ENCODE measurements at regions not wholly inside any gene's neighbourhood (a gene's known extent, or its start where the extent isn't known, plus 50 kb on each side); places are given as distances from the start of the nearest gene placed in this dataset.

DNA sequence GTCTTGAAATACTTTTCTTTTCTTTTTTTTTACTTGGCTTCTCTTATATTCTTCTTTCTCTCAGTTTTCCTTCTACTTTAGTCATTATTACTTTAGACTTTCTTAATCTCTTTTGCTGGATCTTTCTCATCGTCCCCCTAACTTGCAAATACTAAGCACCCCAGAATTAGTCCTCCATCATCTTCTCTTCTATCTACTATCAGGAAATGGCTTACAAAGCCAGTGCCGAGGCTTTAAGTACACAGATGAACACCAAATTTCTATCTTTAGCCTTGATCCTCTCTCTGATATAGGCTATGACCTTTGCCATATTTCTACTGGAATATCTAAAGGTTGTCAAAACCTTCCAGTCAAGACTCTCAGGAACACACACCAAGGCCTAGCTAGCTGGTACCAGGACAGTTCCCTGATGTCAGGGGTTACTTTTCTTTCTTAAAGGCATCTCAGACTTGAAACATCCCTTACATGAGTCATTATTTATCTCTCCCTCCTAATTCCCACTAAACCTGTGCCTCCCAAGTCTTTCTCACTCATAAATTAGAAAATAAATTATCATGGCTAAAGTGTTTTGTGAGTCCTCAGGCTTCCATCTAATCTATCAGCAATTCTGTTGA is 278.6 kb upstream of the TCF21 start:
- Mint-ChIP-seq H3K9me3 (ENCODE audit: low read depth) (no peaks in the 10 kb centered on the region), H3K36me3 (ENCODE audit: low read depth) (no peaks in the 10 kb centered on the region), H3K4me1 (no peaks in the 10 kb centered on the region), H3K27me3 (no peaks in the 10 kb centered on the region), H3K27ac (no peak overlapping the region), H3K4me3 (no peak overlapping the region)
- POLR2A ChIA-PET: no interaction called here
- intact Hi-C loops (cut with DNase I, micrococcal nuclease): no loop called here
- CTCF ChIA-PET: no interaction called here
- ATAC-seq: no peak
- DNase-seq: no peak

DNA sequence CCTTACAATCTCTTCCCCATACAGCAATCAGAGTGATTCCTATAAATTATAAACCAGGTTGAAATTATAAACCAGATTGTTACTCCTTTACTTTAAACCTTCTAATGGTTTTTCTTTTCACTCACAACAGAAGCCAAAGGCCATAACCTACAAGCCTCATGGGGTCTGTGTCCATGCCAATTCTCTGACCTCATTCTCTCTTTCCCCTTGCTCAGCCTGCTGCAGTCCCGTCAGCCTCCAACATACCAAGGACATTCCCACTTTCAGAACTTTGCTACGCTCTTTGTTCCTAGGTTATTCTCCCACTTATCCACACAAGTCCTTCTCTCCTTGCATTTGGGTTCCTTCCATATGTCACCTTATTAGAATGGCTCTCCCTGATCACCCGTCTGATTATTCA is 277.9 kb upstream of the TCF21 start:
- CTCF ChIA-PET: no interaction called here
- Mint-ChIP-seq H3K27ac (no peak overlapping the region), H3K36me3 (ENCODE audit: low read depth) (no peaks in the 10 kb centered on the region), H3K9me3 (ENCODE audit: low read depth) (no peaks in the 10 kb centered on the region), H3K4me1 (no peaks in the 10 kb centered on the region), H3K4me3 (no peak overlapping the region), H3K27me3 (no peaks in the 10 kb centered on the region)
- ATAC-seq: no peak
- POLR2A ChIA-PET: no interaction called here
- DNase-seq: no peak
- intact Hi-C loops (cut with DNase I, micrococcal nuclease): no loop called here

DNA sequence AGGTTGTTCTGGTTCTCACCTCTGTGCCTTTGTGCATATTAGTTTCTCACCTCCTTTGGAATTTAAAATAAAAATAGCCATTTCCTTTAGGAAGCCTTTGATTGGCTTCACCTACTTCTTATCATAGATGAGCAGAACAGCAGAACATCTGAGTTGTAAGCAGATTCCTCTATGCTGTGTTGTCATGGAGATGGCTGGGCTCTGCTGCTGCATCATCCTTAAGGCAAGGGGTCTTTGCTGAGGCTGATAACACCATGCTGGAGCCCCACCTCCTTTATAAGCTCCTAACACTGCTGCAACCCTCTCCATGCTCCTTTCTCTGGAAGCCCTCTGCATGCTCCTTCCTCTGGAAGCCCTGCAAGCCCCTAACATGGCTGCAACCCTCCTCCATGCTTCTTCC is 276.5 kb upstream of the TCF21 start:
- ATAC-seq: no peak
- POLR2A ChIA-PET: no interaction called here
- peaks cover 3% of the 10 kb centered on the region for H3K27me3 Mint-ChIP-seq
- CTCF ChIA-PET: no interaction called here
- no peak overlapping the region for H3K4me3 Mint-ChIP-seq
- no peak for DNase-seq
- H3K36me3 Mint-ChIP-seq (ENCODE audit: low read depth): no peaks in the 10 kb centered on the region
- H3K27ac Mint-ChIP-seq: no peak overlapping the region
- intact Hi-C loops (cut with DNase I, micrococcal nuclease): no loop called here
- H3K4me1 Mint-ChIP-seq: no peaks in the 10 kb centered on the region
- no peaks in the 10 kb centered on the region for H3K9me3 Mint-ChIP-seq (ENCODE audit: low read depth)

DNA sequence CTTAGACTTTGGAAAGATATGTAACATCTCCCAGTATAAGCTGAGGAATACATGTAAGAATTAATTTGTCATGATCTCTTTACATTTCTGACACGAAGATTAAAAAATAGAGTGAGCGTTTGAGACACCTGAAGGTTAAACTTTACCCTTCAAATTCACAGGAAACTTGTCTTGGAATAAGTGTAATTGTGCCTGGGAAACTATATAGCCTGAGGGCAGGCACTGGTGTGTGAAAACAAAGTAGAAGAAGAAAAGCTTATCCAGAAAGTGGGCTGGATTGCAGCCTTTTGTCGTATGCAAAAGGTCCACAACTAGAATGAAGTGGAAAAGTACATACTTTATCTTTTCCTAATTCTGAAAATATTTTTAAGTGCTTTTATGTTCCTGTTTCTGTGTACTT is 275.7 kb upstream of the TCF21 start:
- Mint-ChIP-seq H3K4me3 (no peak overlapping the region), H3K27me3 (peaks cover 4% of the 10 kb centered on the region), H3K36me3 (ENCODE audit: low read depth) (no peaks in the 10 kb centered on the region), H3K27ac (no peak overlapping the region), H3K4me1 (no peaks in the 10 kb centered on the region), H3K9me3 (ENCODE audit: low read depth) (no peaks in the 10 kb centered on the region)
- ChIA-PET POLR2A (no interaction called here), CTCF (no interaction called here)
- intact Hi-C loops (cut with DNase I, micrococcal nuclease): no loop called here
- DNase-seq (no peak), ATAC-seq (no peak)

DNA sequence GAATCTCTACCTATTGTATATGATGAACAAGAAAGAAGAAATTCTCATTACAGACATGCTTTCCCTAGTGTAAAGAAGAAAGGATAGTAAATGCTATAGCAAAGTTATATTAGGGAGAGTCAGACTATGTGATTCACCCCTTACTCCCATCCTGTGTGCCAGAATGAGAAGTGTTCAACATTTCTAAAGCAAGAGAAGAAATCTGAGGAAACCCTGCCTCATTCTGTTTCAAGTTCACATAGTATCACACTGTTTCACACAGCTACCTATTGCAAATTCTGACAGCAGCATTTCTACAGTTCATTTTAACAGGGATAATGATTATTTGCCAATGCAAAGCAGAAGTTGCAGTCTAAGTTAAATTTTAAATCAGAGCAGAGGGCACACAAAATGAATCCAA is 267.2 kb upstream of the TCF21 start:
- POLR2A ChIA-PET: no interaction called here
- Mint-ChIP-seq H3K27ac (no peak overlapping the region), H3K4me3 (no peak overlapping the region), H3K36me3 (ENCODE audit: low read depth) (no peaks in the 10 kb centered on the region), H3K4me1 (no peaks in the 10 kb centered on the region), H3K9me3 (ENCODE audit: low read depth) (peaks cover 2% of the 10 kb centered on the region), H3K27me3 (peaks cover 5% of the 10 kb centered on the region)
- DNase-seq (no peak), ATAC-seq (no peak)
- intact Hi-C loops (cut with DNase I, micrococcal nuclease): no loop called here
- CTCF ChIA-PET: no interaction called here

DNA sequence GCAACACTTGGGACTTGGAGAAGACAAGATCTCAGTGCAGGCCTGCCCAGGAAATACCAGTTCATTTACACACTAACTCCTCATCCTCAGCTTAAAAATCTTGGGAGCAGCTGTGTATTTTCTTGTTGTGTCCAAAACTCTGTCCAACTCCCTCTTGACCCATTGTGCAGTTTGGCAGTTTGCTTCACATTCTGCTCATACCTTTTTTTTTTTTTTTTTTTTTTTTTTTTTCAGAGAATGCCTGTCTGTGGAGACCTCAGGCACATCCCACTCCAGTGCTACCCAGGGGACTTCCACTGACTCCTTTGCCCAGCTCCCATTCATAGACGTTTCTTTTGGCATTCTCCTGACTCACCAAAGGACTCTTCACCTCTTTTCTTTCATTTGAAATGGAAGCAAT is 265.8 kb upstream of the TCF21 start:
- no peak for ATAC-seq
- no peak overlapping the region for H3K4me3 Mint-ChIP-seq
- intact Hi-C loops (cut with DNase I, micrococcal nuclease): no loop called here
- CTCF ChIA-PET: no interaction called here
- peaks cover 3% of the 10 kb centered on the region for H3K27me3 Mint-ChIP-seq
- POLR2A ChIA-PET: no interaction called here
- no peak overlapping the region for H3K27ac Mint-ChIP-seq
- no peaks in the 10 kb centered on the region for H3K36me3 Mint-ChIP-seq (ENCODE audit: low read depth)
- DNase-seq: no peak
- no peaks in the 10 kb centered on the region for H3K4me1 Mint-ChIP-seq
- peaks cover 2% of the 10 kb centered on the region for H3K9me3 Mint-ChIP-seq (ENCODE audit: low read depth)

DNA sequence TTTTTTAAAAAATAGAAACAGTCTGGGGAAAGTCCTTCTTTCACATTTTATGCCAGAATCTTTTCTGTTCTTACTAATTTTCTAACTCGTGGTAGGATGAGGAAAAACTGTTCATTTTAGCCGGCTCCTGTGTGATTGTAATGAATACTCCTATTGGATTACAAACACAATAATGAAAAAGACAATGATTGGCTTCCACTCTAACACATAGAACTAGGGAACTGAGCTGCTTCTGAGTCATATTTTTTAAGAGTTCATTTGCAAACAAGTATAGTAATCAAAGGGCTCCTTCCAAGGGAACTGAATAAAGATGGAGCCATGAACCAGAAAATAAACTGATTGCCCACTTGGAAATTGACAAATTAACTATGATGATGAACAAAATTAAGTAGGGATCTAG is 265.3 kb upstream of the TCF21 start:
- H3K4me1 Mint-ChIP-seq: no peaks in the 10 kb centered on the region
- ChIA-PET POLR2A (no interaction called here), CTCF (no interaction called here)
- ATAC-seq (no peak), DNase-seq (no peak)
- H3K27ac Mint-ChIP-seq: no peak overlapping the region
- H3K36me3 Mint-ChIP-seq (ENCODE audit: low read depth): no peaks in the 10 kb centered on the region
- peaks cover 2% of the 10 kb centered on the region for H3K9me3 Mint-ChIP-seq (ENCODE audit: low read depth)
- peaks cover 3% of the 10 kb centered on the region for H3K27me3 Mint-ChIP-seq
- no peak overlapping the region for H3K4me3 Mint-ChIP-seq
- intact Hi-C loops (cut with DNase I, micrococcal nuclease): no loop called here

DNA sequence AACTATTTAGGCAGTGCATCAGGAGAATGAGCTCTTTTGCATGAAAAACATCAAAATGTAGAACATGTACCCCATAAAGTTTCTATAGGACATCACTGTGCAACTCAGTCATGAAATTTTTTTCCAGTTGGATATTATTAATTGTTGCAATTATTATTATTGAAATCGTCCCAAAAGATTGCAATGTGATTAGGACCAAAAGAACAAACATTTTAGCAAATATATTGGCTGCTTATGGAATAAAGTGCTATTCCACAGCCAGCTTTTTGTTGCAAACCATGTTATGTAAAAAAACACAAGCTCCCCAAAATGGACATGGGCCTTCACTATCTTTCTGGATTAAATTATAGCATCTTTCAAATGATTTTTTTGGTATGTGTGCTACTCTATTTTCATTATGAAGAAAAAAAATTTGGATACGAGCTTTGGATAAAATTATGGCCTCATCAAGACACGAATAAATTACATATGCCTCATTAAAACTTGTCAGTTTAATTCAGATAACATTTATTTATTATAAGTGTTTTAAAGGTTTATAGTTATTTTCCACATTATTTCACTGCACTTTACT is 262.7 kb upstream of the TCF21 start:
- Mint-ChIP-seq H3K4me3 (no peak overlapping the region), H3K9me3 (ENCODE audit: low read depth) (no peaks in the 10 kb centered on the region), H3K36me3 (ENCODE audit: low read depth) (no peaks in the 10 kb centered on the region), H3K27ac (no peak overlapping the region), H3K27me3 (peaks cover 5% of the 10 kb centered on the region), H3K4me1 (no peaks in the 10 kb centered on the region)
- no peak for ATAC-seq
- no peak for DNase-seq
- CTCF ChIA-PET: no interaction called here
- POLR2A ChIA-PET: no interaction called here
- intact Hi-C loops (cut with DNase I, micrococcal nuclease): no loop called here

DNA sequence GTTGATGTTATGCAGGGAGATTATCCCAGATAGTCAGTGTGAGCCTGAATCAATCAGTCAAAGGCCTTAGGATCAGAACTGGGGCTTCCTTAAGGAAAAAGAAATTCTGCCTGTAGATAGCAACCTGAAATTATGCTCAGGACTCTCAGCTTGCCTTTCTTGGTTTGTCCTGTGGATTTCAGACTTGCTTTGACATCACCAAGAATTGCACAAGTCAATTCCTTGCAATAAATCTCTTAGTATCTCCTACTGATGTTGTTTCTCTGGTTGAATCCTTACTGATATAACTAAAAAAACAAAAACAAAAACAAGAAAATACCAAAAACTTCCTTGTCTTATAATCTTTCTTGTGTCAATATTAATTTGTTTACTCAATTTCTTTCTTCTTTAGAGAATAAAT is 258.9 kb upstream of the TCF21 start:
- Mint-ChIP-seq H3K27me3 (peaks cover 8% of the 10 kb centered on the region), H3K36me3 (ENCODE audit: low read depth) (no peaks in the 10 kb centered on the region), H3K4me1 (no peaks in the 10 kb centered on the region), H3K4me3 (no peak overlapping the region), H3K9me3 (ENCODE audit: low read depth) (no peaks in the 10 kb centered on the region), H3K27ac (no peak overlapping the region)
- ATAC-seq (no peak), DNase-seq (no peak)
- intact Hi-C loops (cut with DNase I, micrococcal nuclease): no loop called here
- ChIA-PET CTCF (interaction anchor here (0.7 kb wide), 1 partner anchor 73 kb away, joined by 3 read pairs; no protein-coding TSS in a partner anchor), POLR2A (no interaction called here)

DNA sequence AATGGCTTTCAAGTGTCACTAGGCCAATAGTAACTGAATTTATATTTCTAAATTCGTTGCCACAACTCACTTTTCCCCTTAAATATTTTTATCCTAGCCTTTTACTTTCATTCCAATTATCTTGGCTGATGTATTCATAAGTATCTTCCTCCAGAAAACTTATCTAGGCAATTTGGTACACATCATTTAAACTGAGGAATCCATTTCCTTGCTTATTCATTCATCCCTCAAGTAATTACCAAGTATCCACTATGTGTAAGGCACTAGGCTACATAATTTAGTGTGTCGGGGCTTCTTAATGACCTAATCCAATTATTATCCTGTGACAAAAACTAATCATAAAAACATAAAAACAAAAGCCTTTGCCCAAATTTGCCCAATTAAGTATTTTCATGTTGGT is 258.3 kb upstream of the TCF21 start:
- ATAC-seq: no peak
- H3K4me3 Mint-ChIP-seq: no peak overlapping the region
- POLR2A ChIA-PET: no interaction called here
- intact Hi-C loops (cut with DNase I, micrococcal nuclease): no loop called here
- H3K4me1 Mint-ChIP-seq: no peaks in the 10 kb centered on the region
- peaks cover 6% of the 10 kb centered on the region for H3K27me3 Mint-ChIP-seq
- CTCF ChIA-PET: no interaction called here
- H3K36me3 Mint-ChIP-seq (ENCODE audit: low read depth): no peaks in the 10 kb centered on the region
- H3K9me3 Mint-ChIP-seq (ENCODE audit: low read depth): no peaks in the 10 kb centered on the region
- H3K27ac Mint-ChIP-seq: no peak overlapping the region
- DNase-seq: no peak

DNA sequence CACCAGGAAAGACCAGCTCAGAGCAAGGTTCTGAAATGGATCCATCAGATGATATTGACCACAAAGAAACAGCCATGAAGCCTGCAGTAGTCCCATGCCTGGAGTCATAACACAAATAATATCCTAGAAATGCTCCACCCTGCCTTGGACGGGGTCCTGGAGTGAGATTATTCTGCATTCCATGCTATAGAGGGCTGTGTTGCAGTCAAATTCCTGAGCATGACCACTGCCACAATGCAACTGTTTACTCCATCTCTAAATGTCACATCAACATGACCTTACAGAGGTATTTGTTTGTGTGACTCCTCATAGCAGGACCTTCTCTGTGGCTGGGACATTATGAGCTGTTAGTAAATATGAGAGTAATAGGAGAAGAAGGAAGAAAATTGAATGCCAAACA is 257.5 kb upstream of the TCF21 start:
- no peak for DNase-seq
- H3K27ac Mint-ChIP-seq: no peak overlapping the region
- no peaks in the 10 kb centered on the region for H3K36me3 Mint-ChIP-seq (ENCODE audit: low read depth)
- CTCF ChIA-PET: interaction anchor here (0.8 kb wide), 1 partner anchor 37 kb away, joined by 3 read pairs; no protein-coding TSS in a partner anchor
- intact Hi-C loops (cut with DNase I, micrococcal nuclease): no loop called here
- no peak overlapping the region for H3K4me3 Mint-ChIP-seq
- H3K4me1 Mint-ChIP-seq: no peaks in the 10 kb centered on the region
- POLR2A ChIA-PET: no interaction called here
- ATAC-seq: no peak
- H3K9me3 Mint-ChIP-seq (ENCODE audit: low read depth): no peaks in the 10 kb centered on the region
- H3K27me3 Mint-ChIP-seq: peaks cover 4% of the 10 kb centered on the region

DNA sequence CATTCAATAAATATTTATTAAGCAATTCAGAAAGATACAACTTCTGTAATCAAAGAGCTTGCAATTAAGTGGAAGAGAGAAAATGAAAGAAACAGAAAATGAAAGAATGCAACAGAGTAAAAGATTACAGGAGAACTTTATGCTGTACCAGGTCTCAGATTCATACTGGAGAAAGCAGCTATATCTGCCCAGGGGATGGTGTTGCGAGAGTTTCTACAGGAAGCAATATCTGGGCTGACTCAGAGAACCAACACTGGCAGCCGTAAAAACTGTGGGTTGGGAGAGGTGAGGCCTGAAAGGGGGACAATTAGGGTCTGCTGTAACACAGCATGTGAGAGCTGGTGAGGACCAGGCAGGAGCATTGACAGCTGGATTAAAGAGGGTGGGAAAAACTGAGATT is 256.7 kb upstream of the TCF21 start:
- ChIA-PET POLR2A (no interaction called here), CTCF (interaction anchor here (0.8 kb wide), 2 partner anchors 15 to 36 kb away, joined by 3 read pairs; no protein-coding TSS in a partner anchor)
- Mint-ChIP-seq H3K27me3 (peaks cover 4% of the 10 kb centered on the region), H3K4me1 (no peaks in the 10 kb centered on the region), H3K27ac (no peak overlapping the region), H3K36me3 (ENCODE audit: low read depth) (no peaks in the 10 kb centered on the region), H3K9me3 (ENCODE audit: low read depth) (no peaks in the 10 kb centered on the region), H3K4me3 (no peak overlapping the region)
- DNase-seq (no peak), ATAC-seq (no peak)
- intact Hi-C loops (cut with DNase I, micrococcal nuclease): no loop called here

DNA sequence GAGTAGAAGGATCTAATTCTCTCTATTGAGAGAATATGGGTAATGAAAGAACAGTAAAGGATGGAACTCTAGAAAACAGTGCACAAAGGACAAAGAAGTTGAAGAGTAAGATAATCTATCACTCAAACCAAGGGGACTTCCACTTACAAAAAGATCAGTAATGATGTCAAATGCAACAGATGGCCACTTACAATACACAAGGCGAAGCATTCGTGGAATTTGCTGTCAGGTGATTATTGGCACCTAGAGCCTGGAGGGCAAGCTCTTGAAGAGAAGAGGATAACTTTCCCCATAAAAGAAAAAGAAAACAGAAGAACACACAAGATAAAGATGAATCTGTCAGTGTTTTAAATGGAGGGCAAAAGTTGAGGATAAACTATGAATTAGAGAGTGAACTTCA is 256.0 kb upstream of the TCF21 start:
- intact Hi-C loops (cut with DNase I, micrococcal nuclease): no loop called here
- no peaks in the 10 kb centered on the region for H3K4me1 Mint-ChIP-seq
- H3K4me3 Mint-ChIP-seq: no peak overlapping the region
- DNase-seq (no peak), ATAC-seq (no peak)
- POLR2A ChIA-PET: no interaction called here
- CTCF ChIA-PET: no interaction called here
- peaks cover 4% of the 10 kb centered on the region for H3K27me3 Mint-ChIP-seq
- no peak overlapping the region for H3K27ac Mint-ChIP-seq
- H3K36me3 Mint-ChIP-seq (ENCODE audit: low read depth): no peaks in the 10 kb centered on the region
- no peaks in the 10 kb centered on the region for H3K9me3 Mint-ChIP-seq (ENCODE audit: low read depth)
